ENCODE measurements at regions not wholly inside any gene's neighbourhood (a gene's known extent, or its start where the extent isn't known, plus 50 kb on each side); places are given as distances from the start of the nearest gene placed in this dataset.

GRCh38 chr4:156038772-156039171 lies 85.1 kb upstream of the CTSO start:
- no peak for DNase-seq

GRCh38 chr4:156036496-156036895 lies 82.8 kb upstream of the CTSO start:
- DNase-seq = no peak

GRCh38 chr4:156029691-156030090 lies 76.0 kb upstream of the CTSO start:
- no peak for DNase-seq

- no peak for DNase-seq
Observed at GRCh38 chr4:156021298-156021697, 67.6 kb upstream of the CTSO start.

GRCh38 chr4:156019246-156019645 lies 65.6 kb upstream of the CTSO start:
- DNase-seq = no peak

- DNase-seq = no peak
Observed at GRCh38 chr4:156018383-156018782, 64.7 kb upstream of the CTSO start.

GRCh38 chr4:156015781-156016180 lies 62.1 kb upstream of the CTSO start:
- no peak for DNase-seq

GRCh38 chr4:156006192-156006591 lies 52.5 kb upstream of the CTSO start:
- DNase-seq = no peak

Measured in SHP77 treated with DMSO at 0.1 percent for 48 hours (cell line).